Gastrocnemius medialis (tissue), 4 donors: ENCODE measurements at regions not wholly inside any gene's neighbourhood (a gene's known extent, or its start where the extent isn't known, plus 50 kb on each side); places are given as distances from the start of the nearest gene placed in this dataset.

Source experiments
- ATAC-seq, 2 donors: fragments of 150-250 bp; one replicate each; pipeline ENCODE4 v1.9.1; 2016
- DNase-seq, 2 donors: peaks; one replicate each; pipeline ENCODE4 v3.0.0-alpha.2; 2019
- H3K27ac ChIP-seq, 4 donors: fragments of 200-600 bp; sonication (generic); 1 replicate in 1 of 4; 2 replicates in 3 of 4; pipeline ENCODE4 v1.5.1; 2016 to 2018; ENCODE audit warnings: mild to moderate bottlenecking in 2 of 4, moderate library complexity in 1 of 4
- H3K27me3 ChIP-seq, 3 donors: fragments of 200-600 bp; sonication (generic) in 2 of 3; 1 replicate in 1 of 3; 2 replicates in 2 of 3; pipeline versions ENCODE4 v1.5.1 to v1.6.0; 2016 to 2019; ENCODE audit warnings: mild to moderate bottlenecking in 1 of 3, moderate library complexity in 1 of 3
- H3K36me3 ChIP-seq, 2 donors: fragments of 200-600 bp; sonication (generic) in 1 of 2; one replicate each; pipeline ENCODE4 v1.5.1; 2017 to 2018
- H3K4me1 ChIP-seq, 2 donors: fragments of 200-600 bp; sonication (generic) in 1 of 2; one replicate each; pipeline ENCODE4 v1.5.1; 2016 to 2017; ENCODE audit warnings: mild to moderate bottlenecking in 2 of 2
- H3K4me3 ChIP-seq, 4 donors: fragments of 200-600 bp; sonication (generic) in 3 of 4; 1 replicate in 1 of 4; 2 replicates in 3 of 4; pipeline ENCODE4 v1.5.1; 2016 to 2019; ENCODE audit warnings: mild to moderate bottlenecking in 2 of 4
- H3K9me3 ChIP-seq, 3 donors: fragments of 200-600 bp; sonication (generic) in 2 of 3; 1 replicate in 1 of 3; 2 replicates in 2 of 3; pipeline ENCODE4 v1.5.1; 2016 to 2019
- POLR2A ChIP-seq, 2 donors: fragments of 450-650 bp; IDR thresholded peaks; one replicate each; pipeline ENCODE4 v1.6.1; 2017; ENCODE audit warnings: antibody characterized with exemption in 2 of 2, mild to moderate bottlenecking in 2 of 2, moderate library complexity in 2 of 2
- in situ Hi-C, 4 donors: fragments of 200-750 bp; cut with MboI; loops; one replicate each; pipeline versions ENCODE4 v1.15.0 to v1.8.0; 2017; ENCODE audit warnings: low sequenced_read_pairs in 4 of 4
- intact Hi-C: fragments of 100-400 bp; cut with DNase I; formaldehyde crosslinking; loops from one replicate; pipeline ENCODE4 v1.15.1; 2023; ENCODE audit warnings: low total_unique reads
- TF ChIP-seq, protein P1 (sequence below), 5 experiments: fragments of 450-650 bp in 3 of 5; fragments of 200-600 bp in 2 of 5; sonication (generic) in 2 of 5; IDR thresholded peaks in 4 of 5; conservative IDR thresholded peaks in 1 of 5; 1 replicate in 4 of 5; 2 replicates in 1 of 5; pipeline ENCODE4 v1.5.1; 2016 to 2019; ENCODE audit warnings: antibody characterized with exemption in 5 of 5, mild to moderate bottlenecking in 3 of 5, moderate library complexity in 3 of 5

GRCh38 chr13:34747507-34747906 is 194.6 kb upstream of the NBEA start:
- Histone ChIP-seq H3K27me3 (no peaks in the 10 kb centered on the region), H3K4me3 (no peak overlapping the region), H3K27ac (peak overlapping the region in 1 of 4 donors; percentile 27), H3K36me3 (no peaks in the 10 kb centered on the region), H3K4me1 (peaks cover 0 to 11% of the 10 kb centered on the region in 2 donors), H3K9me3 (no peaks in the 10 kb centered on the region)
- intact Hi-C loops (no loop called here), in situ Hi-C loops (no loop called here)
- DNase-seq (no peak), ATAC-seq (no peak)
- TF ChIP-seq, protein P1, sequence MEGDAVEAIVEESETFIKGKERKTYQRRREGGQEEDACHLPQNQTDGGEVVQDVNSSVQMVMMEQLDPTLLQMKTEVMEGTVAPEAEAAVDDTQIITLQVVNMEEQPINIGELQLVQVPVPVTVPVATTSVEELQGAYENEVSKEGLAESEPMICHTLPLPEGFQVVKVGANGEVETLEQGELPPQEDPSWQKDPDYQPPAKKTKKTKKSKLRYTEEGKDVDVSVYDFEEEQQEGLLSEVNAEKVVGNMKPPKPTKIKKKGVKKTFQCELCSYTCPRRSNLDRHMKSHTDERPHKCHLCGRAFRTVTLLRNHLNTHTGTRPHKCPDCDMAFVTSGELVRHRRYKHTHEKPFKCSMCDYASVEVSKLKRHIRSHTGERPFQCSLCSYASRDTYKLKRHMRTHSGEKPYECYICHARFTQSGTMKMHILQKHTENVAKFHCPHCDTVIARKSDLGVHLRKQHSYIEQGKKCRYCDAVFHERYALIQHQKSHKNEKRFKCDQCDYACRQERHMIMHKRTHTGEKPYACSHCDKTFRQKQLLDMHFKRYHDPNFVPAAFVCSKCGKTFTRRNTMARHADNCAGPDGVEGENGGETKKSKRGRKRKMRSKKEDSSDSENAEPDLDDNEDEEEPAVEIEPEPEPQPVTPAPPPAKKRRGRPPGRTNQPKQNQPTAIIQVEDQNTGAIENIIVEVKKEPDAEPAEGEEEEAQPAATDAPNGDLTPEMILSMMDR (IDR thresholded peaks at IDR 0.05 in 4 of 5, conservative IDR thresholded peaks at IDR 0.05 in 1 of 5), result no peak
- TF ChIP-seq POLR2A (IDR thresholded peaks at IDR 0.05), result no peak

- no peak for DNase-seq
- no peaks in the 10 kb centered on the region for H3K9me3 ChIP-seq
- intact Hi-C loops, result no loop called here
- ATAC-seq, result peak; percentile 49 to 63
- peak overlapping the region in 1 of 4 donors; percentile 27 for H3K27ac ChIP-seq
- H3K4me3 ChIP-seq, result no peak overlapping the region
- no peaks in the 10 kb centered on the region for H3K36me3 ChIP-seq
- TF ChIP-seq, protein P1 (IDR thresholded peaks at IDR 0.05 in 4 of 5, conservative IDR thresholded peaks at IDR 0.05 in 1 of 5), result no peak
- TF ChIP-seq POLR2A (IDR thresholded peaks at IDR 0.05), result no peak
- in situ Hi-C loops, result no loop called here
- no peaks in the 10 kb centered on the region for H3K27me3 ChIP-seq
- H3K4me1 ChIP-seq, result peaks cover 0 to 11% of the 10 kb centered on the region in 2 donors
Observed at GRCh38 chr13:34748073-34748472, 194.0 kb upstream of the NBEA start.

DNA sequence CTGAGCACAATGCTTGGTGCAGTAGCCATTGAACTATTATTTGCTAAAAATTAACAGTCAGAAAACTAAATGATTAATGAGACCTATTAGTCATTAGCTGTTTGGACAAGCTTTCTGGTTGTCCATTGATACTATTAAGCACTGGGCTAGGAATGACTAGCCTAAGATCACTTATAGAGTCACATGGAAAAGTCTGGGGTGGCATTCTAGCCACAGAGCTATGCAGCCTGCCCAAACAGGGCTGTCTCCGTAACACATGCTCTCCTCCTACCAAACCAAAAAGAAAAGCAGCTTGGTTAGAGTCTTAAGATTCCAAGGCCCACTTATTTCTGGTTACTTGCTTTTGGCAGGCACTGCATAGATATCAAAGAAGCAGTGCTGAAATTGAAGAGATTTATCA is 193.5 kb upstream of the NBEA start:
- ATAC-seq, result no peak
- DNase-seq, result no peak
- Histone ChIP-seq H3K27ac (no peak overlapping the region), H3K36me3 (no peaks in the 10 kb centered on the region), H3K27me3 (no peaks in the 10 kb centered on the region), H3K4me1 (peaks cover 0 to 11% of the 10 kb centered on the region in 2 donors), H3K4me3 (no peak overlapping the region), H3K9me3 (no peaks in the 10 kb centered on the region)
- no peak for TF ChIP-seq POLR2A (IDR thresholded peaks at IDR 0.05)
- intact Hi-C loops, result no loop called here
- in situ Hi-C loops, result no loop called here

- H3K27me3 ChIP-seq, result no peaks in the 10 kb centered on the region
- no peaks in the 10 kb centered on the region for H3K9me3 ChIP-seq
- in situ Hi-C loops, result no loop called here
- H3K36me3 ChIP-seq, result no peaks in the 10 kb centered on the region
- no peak for TF ChIP-seq POLR2A (IDR thresholded peaks at IDR 0.05)
- TF ChIP-seq, protein P1 (IDR thresholded peaks at IDR 0.05 in 4 of 5, conservative IDR thresholded peaks at IDR 0.05 in 1 of 5), result no peak
- intact Hi-C loops, result no loop called here
- H3K4me1 ChIP-seq, result peaks cover 0 to 11% of the 10 kb centered on the region in 2 donors
- H3K27ac ChIP-seq, result no peak overlapping the region
- ATAC-seq (no peak), DNase-seq (no peak)
- H3K4me3 ChIP-seq, result no peak overlapping the region
Observed at GRCh38 chr13:34749046-34749445, 193.0 kb upstream of the NBEA start.

GRCh38 chr13:34750078-34750931 is 191.8 kb upstream of the NBEA start:
- DNase-seq (no peak), ATAC-seq (no peak)
- no peaks in the 10 kb centered on the region for H3K36me3 ChIP-seq
- peak overlapping the region in 2 of 4 donors; percentile 30 to 31 for H3K4me3 ChIP-seq
- H3K27me3 ChIP-seq, result no peaks in the 10 kb centered on the region
- in situ Hi-C loops (no loop called here), intact Hi-C loops (no loop called here)
- TF ChIP-seq, protein P1 (IDR thresholded peaks at IDR 0.05 in 4 of 5, conservative IDR thresholded peaks at IDR 0.05 in 1 of 5), result no peak
- TF ChIP-seq POLR2A (IDR thresholded peaks at IDR 0.05), result no peak
- H3K4me1 ChIP-seq, result peaks cover 0 to 11% of the 10 kb centered on the region in 2 donors
- H3K27ac ChIP-seq, result no peak overlapping the region
- no peaks in the 10 kb centered on the region for H3K9me3 ChIP-seq
